ENCODE measurements at regions not wholly inside any gene's neighbourhood (a gene's known extent, or its start where the extent isn't known, plus 50 kb on each side); places are given as distances from the start of the nearest gene placed in this dataset.

DNA sequence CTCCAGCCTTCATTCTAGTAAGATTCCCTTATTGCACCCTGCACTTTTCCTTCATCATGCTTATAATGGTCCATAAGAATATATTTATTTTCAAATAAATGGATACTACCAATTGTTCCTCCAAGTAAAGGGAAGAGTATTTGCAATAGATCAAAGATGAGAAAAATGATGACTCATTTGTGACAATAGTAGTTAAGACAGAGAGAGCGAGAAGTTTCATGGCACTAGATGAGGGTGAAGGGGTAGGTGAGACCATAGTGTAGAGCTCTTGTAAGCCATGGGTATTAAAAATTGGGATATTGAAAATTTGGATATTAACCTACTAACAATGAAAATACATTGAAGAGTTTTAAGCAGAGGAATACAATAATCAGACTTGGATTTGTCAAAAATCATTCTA, 404.6 kb downstream of the EFNA5 start:
- TF ChIP-seq, protein P1, sequence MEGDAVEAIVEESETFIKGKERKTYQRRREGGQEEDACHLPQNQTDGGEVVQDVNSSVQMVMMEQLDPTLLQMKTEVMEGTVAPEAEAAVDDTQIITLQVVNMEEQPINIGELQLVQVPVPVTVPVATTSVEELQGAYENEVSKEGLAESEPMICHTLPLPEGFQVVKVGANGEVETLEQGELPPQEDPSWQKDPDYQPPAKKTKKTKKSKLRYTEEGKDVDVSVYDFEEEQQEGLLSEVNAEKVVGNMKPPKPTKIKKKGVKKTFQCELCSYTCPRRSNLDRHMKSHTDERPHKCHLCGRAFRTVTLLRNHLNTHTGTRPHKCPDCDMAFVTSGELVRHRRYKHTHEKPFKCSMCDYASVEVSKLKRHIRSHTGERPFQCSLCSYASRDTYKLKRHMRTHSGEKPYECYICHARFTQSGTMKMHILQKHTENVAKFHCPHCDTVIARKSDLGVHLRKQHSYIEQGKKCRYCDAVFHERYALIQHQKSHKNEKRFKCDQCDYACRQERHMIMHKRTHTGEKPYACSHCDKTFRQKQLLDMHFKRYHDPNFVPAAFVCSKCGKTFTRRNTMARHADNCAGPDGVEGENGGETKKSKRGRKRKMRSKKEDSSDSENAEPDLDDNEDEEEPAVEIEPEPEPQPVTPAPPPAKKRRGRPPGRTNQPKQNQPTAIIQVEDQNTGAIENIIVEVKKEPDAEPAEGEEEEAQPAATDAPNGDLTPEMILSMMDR (IDR thresholded peaks at IDR 0.05; ENCODE audit: insufficient read depth, low read depth, low read length): no peak
- no peak for TF ChIP-seq EZH2 (IDR thresholded peaks at IDR 0.05; ENCODE audit: insufficient read depth, low read length)

Data from astrocyte (in vitro differentiated cells and primary cell).